SK-N-SH (cell line): ENCODE measurements at regions not wholly inside any gene's neighbourhood (a gene's known extent, or its start where the extent isn't known, plus 50 kb on each side); places are given as distances from the start of the nearest gene placed in this dataset.
A peak's percentile ranks its signal among the peaks of the same experiment; 100 is the strongest.
"Not testable (repeated sequence)": the region's sequence is repeated elsewhere in the genome, so short reads cannot be mapped to it uniquely, and the experiment has no call there.

ENCODE experiments used
- CTCF ChIA-PET: fragments of 300-600, 350-600 bp; formaldehyde crosslinking; extraction: SDS; loops from one replicate; lab custom pipeline; 2021; lab: Yijun Ruan, JAX
- POLR2A ChIA-PET: fragments of 350-600 bp; sonication (Branson Sonifier 250); formaldehyde crosslinking; extraction: SDS; loops from one replicate; lab custom pipeline; 2020; ENCODE audit warnings: antibody characterized with exemption, inconsistent platforms; lab: Yijun Ruan, JAX
- DNase-seq: peaks from one replicate; pipeline ENCODE4 v3.0.0; 2012
- H2AFZ ChIP-seq: fragments of 200-600 bp; sonication (generic); 2 replicates; pipeline ENCODE4 v1.8.1; 2016; ENCODE audit warnings: antibody characterized with exemption, mild to moderate bottlenecking, low read depth
- H3F3A ChIP-seq: fragments of 200-600 bp; sonication (generic); replicated peaks from 2 replicates; pipeline ENCODE3; 2016; ENCODE audit warnings: antibody characterized with exemption, mild to moderate bottlenecking; ENCODE audit not compliant: insufficient read depth
- H3K27ac ChIP-seq, 2 experiments: fragments of 200-500 bp in 1 of 2; fragments of 200-600 bp in 1 of 2; sonication (Bioruptor generic) in 1 of 2; sonication (generic), shearing (Covaris generic) in 1 of 2; 2 replicates each; pipeline versions ENCODE4 v1.5.1 to v1.6.1; 2014 to 2016; ENCODE audit warnings: low read depth in 2 of 2, inconsistent platforms in 1 of 2, low read length in 1 of 2, mild to moderate bottlenecking in 1 of 2, mixed read lengths in 1 of 2
- H3K27me3 ChIP-seq: fragments of 200-600 bp; sonication (generic), shearing (Covaris generic); 2 replicates; pipeline ENCODE4 v1.6.1; 2016; ENCODE audit warnings: mixed run types; ENCODE audit not compliant: insufficient read depth
- H3K36me3 ChIP-seq, 2 experiments: fragments of 200-500 bp in 1 of 2; fragments of 200-600 bp in 1 of 2; sonication (Bioruptor generic) in 1 of 2; sonication (generic) in 1 of 2; replicated peaks in 1 of 2; 2 replicates each; pipeline versions ENCODE3 to v1.5.1; 2014 to 2016; ENCODE audit warnings: low read length in 1 of 2, mild to moderate bottlenecking in 1 of 2; ENCODE audit not compliant: insufficient read depth in 2 of 2, control insufficient read depth in 1 of 2
- H3K4me1 ChIP-seq, 2 experiments: fragments of 200-500 bp in 1 of 2; fragments of 200-600 bp in 1 of 2; sonication (Bioruptor generic) in 1 of 2; sonication (generic), shearing (Covaris generic) in 1 of 2; 2 replicates each; pipeline versions ENCODE4 v1.5.1 to v1.6.1; 2014 to 2016; ENCODE audit warnings: low read depth in 1 of 2, low read length in 1 of 2, mixed run types in 1 of 2; ENCODE audit not compliant: insufficient read depth in 2 of 2, control insufficient read depth in 1 of 2
- H3K4me2 ChIP-seq: fragments of 200-600 bp; sonication (generic), shearing (Covaris generic); 2 replicates; pipeline ENCODE4 v1.6.1; 2017; ENCODE audit warnings: mixed run types
- H3K4me3 ChIP-seq, 2 experiments: fragments of 200-500 bp in 1 of 2; fragments of 200-600 bp in 1 of 2; sonication (Bioruptor generic) in 1 of 2; sonication (generic), shearing (Covaris generic) in 1 of 2; 2 replicates each; pipeline versions ENCODE4 v1.5.1 to v1.8.1; 2014 to 2016; ENCODE audit warnings: low read depth in 2 of 2, inconsistent platforms in 1 of 2, low read length in 1 of 2, mild to moderate bottlenecking in 1 of 2, mixed read lengths in 1 of 2, moderate library complexity in 1 of 2
- H3K79me2 ChIP-seq: fragments of 200-600 bp; sonication (generic); 2 replicates; pipeline ENCODE4 v1.8.1; 2017; ENCODE audit warnings: mild to moderate bottlenecking; ENCODE audit not compliant: insufficient read depth
- H3K9ac ChIP-seq: fragments of 200-600 bp; sonication (generic); 2 replicates; pipeline ENCODE4 v1.6.1; 2017; ENCODE audit warnings: mixed run types
- H3K9me2 ChIP-seq: fragments of 200-600 bp; sonication (generic); 2 replicates; pipeline ENCODE4 v1.6.1; 2017; ENCODE audit warnings: mixed run types
- H3K9me3 ChIP-seq: fragments of 200-600 bp; sonication (generic); 2 replicates; pipeline ENCODE4 v1.6.1; 2017; ENCODE audit warnings: mixed run types, mild to moderate bottlenecking, moderate library complexity
- H4K20me1 ChIP-seq: fragments of 200-600 bp; sonication (generic); 2 replicates; pipeline ENCODE4 v1.6.1; 2017; ENCODE audit warnings: mild to moderate bottlenecking, mixed run types; ENCODE audit not compliant: insufficient read depth
- ELF1 ChIP-seq: IDR thresholded peaks from 2 replicates; pipeline ENCODE4 v1.4.0; 2012
- RAD21 ChIP-seq: IDR thresholded peaks from 2 replicates; pipeline ENCODE4 v1.6.1; 2012; ENCODE audit warnings: mild to moderate bottlenecking, low read length
- SMC3 ChIP-seq: IDR thresholded peaks from 2 replicates; pipeline ENCODE4 v1.6.1; 2012; ENCODE audit warnings: low read depth, low read length, improper control_type of control experiment
- WGBS: methylation state at CpG from one replicate; pipeline ENCODE4 v1.1.6; 2017; ENCODE audit warnings: low lambda C conversion rate; 5-methylcytosine and 5-hydroxymethylcytosine counted together

GRCh38 chr9:42852133-42852930 is 668.9 kb downstream of the SPATA31A6 start:
- H2AFZ ChIP-seq = peak overlapping the region; percentile 51; the same call in 1 of the 2 replicates
- TF ChIP-seq SMC3 (peak; percentile 19; the same call in 1 of the 2 replicates), RAD21 (peak; percentile 28; the same call in 1 of the 2 replicates), ELF1 (peak; percentile 58)
- WGBS = 2% methylated on average over 13 of the region's 66 CpGs

GRCh38 chr9:42860133-42860532 is 676.7 kb downstream of the SPATA31A6 start:
- H3K9me2 ChIP-seq, H3K4me2 ChIP-seq, H3K36me3 ChIP-seq, H3K4me1 ChIP-seq, H2AFZ ChIP-seq, H4K20me1 ChIP-seq, H3K9ac ChIP-seq, H3F3A ChIP-seq, H3K9me3 ChIP-seq, H3K79me2 ChIP-seq, H3K4me3 ChIP-seq, POLR2A ChIA-PET, CTCF ChIA-PET, DNase-seq, H3K27me3 ChIP-seq, H3K27ac ChIP-seq: not testable (repeated sequence)
- 4% methylated on average over 1 of the region's 1 CpG for WGBS

More at GRCh38 chr9:42852133-42852930, 668.9 kb downstream of the SPATA31A6 start:
- H3K4me3 ChIP-seq = peak overlapping the region; percentile 50 to 60
- CTCF ChIA-PET, H3K36me3 ChIP-seq, H3K27ac ChIP-seq, H4K20me1 ChIP-seq, H3K9me2 ChIP-seq, H3K79me2 ChIP-seq, H3F3A ChIP-seq, H3K4me1 ChIP-seq, H3K27me3 ChIP-seq, POLR2A ChIA-PET, H3K9ac ChIP-seq, H3K9me3 ChIP-seq: not testable (repeated sequence)
- H3K4me2 ChIP-seq = peak overlapping the region; percentile 81
- DNase-seq = peak; percentile 70

GRCh38 chr9:42862465-42862864 is 679.0 kb downstream of the SPATA31A6 start:
- H3K9me3 ChIP-seq, H3K27me3 ChIP-seq, POLR2A ChIA-PET, H3K79me2 ChIP-seq, H3K27ac ChIP-seq, H4K20me1 ChIP-seq, H3K9ac ChIP-seq, H3F3A ChIP-seq, DNase-seq, H3K36me3 ChIP-seq, H3K4me2 ChIP-seq, H3K4me3 ChIP-seq, H3K9me2 ChIP-seq, H3K4me1 ChIP-seq, H2AFZ ChIP-seq, CTCF ChIA-PET: not testable (repeated sequence)
- 0% methylated on average over 1 of the region's 1 CpG for WGBS
